Heart left ventricle (tissue), 16 donors: ENCODE measurements at regions not wholly inside any gene's neighbourhood (a gene's known extent, or its start where the extent isn't known, plus 50 kb on each side); places are given as distances from the start of the nearest gene placed in this dataset.

ENCODE experiments used
- ATAC-seq, 4 donors: fragments of 200-7000 bp; cut with Tn5 transposase; one replicate each; pipeline ENCODE4 v1.9.1; 2020 to 2022; ENCODE audit warnings: moderate library complexity in 4 of 4, mild to moderate bottlenecking in 3 of 4, moderate number of reproducible peaks in 1 of 4
- DNase-seq, 5 donors: peaks; one replicate each; pipeline ENCODE4 v3.0.0-alpha.2; 2020
- H3K27ac ChIP-seq, 12 donors: fragments of 200-600 bp; sonication (generic) in 4 of 12; one replicate each; pipeline versions ENCODE4 v1.5.0 to v1.8.0; 2016 to 2022; ENCODE audit warnings: mild to moderate bottlenecking in 2 of 12
- H3K27me3 ChIP-seq, 9 donors: fragments of 200-600 bp; sonication (generic) in 2 of 9; one replicate each; pipeline versions ENCODE4 v1.5.1 to v1.8.0; 2016 to 2022; ENCODE audit warnings: mild to moderate bottlenecking in 3 of 9
- H3K36me3 ChIP-seq, 9 donors: fragments of 200-600 bp; sonication (generic) in 2 of 9; one replicate each; pipeline versions ENCODE4 v1.5.0 to v1.8.0; 2018 to 2022; ENCODE audit warnings: mild to moderate bottlenecking in 2 of 9
- H3K4me1 ChIP-seq, 12 donors: fragments of 200-600 bp; sonication (generic) in 4 of 12; one replicate each; pipeline versions ENCODE4 v1.5.0 to v1.8.0; 2016 to 2022; ENCODE audit warnings: mild to moderate bottlenecking in 3 of 12
- H3K4me3 ChIP-seq, 12 donors: fragments of 200-600 bp; sonication (generic) in 4 of 12; one replicate each; pipeline versions ENCODE4 v1.5.0 to v1.8.0; 2017 to 2022; ENCODE audit warnings: mild to moderate bottlenecking in 9 of 12, moderate library complexity in 4 of 12
- H3K9me3 ChIP-seq, 12 donors: fragments of 200-600 bp; sonication (generic) in 4 of 12; one replicate each; pipeline versions ENCODE4 v1.5.0 to v1.8.0; 2016 to 2022; ENCODE audit warnings: mild to moderate bottlenecking in 1 of 12
- CTCF ChIP-seq, 12 donors: fragments of 200-600 bp; sonication (generic) in 4 of 12; IDR thresholded peaks; one replicate each; pipeline versions ENCODE4 v1.5.0 to v1.8.0; 2018 to 2022; ENCODE audit warnings: antibody characterized with exemption in 12 of 12, mild to moderate bottlenecking in 5 of 12
- POLR2A ChIP-seq, 2 donors: fragments of 450-650 bp; IDR thresholded peaks; one replicate each; pipeline ENCODE4 v1.6.1; 2017; ENCODE audit warnings: antibody characterized with exemption in 2 of 2, mild to moderate bottlenecking in 2 of 2, moderate library complexity in 2 of 2
- WGBS, 4 donors: extraction: QIAGEN DNeasy Blood & Tissue Kit in 2 of 4; methylation state at CpG; one replicate each; pipeline versions ENCODE4 v1.1.5 to v1.1.7; 2013 to 2018; 5-methylcytosine and 5-hydroxymethylcytosine counted together
- intact Hi-C, 10 donors: fragments of 100-400 bp; cut with DNase I; formaldehyde crosslinking; loops; one replicate each; pipeline versions ENCODE4 v1.11.1 to v1.14.2; 2022
- donor health status: ischemic (EF 13 %, LVEDD 7.1; RV severe dilation, severe dysfunction).
- donor health status: healthy with polysubstance abuse.
- donor health status: DM: no; HTN: yes; CAD: no.
- donor health status: DM: no; HTN: no; CAD: no.
- donor health status: ischemic (EF 25% LVEDD 6.9; RV normal size, moderate dysfunction).
- donor health status: ischemic (EF 25% LVEDD 5.7; RV mildly dilated, moderate dysfunction).
- donor health status: healthy.
- donor health status: DM: yes; HTN: yes; CAD: no.
- donor health status: ischemic (EF 35%, LVEDD 5.7; RV mildly dilated, moderate dysfunction).
- donor health status: nonischemic (EF 11% LVEDD 7.7; RV severe dilation, severe dysfunction).
- donor health status: DM: yes; HTN: yes; CAD: no.
- donor health status: PGD.
- donor health status: ischemic (EF 29% LVEDD 5.4; RV normal size, mild dysfunction).
- donor health status: nonischemic (EF 23%, LVEDD 6.1; RV moderate dilation, normal function).

GRCh38 chr5:67581203-67581602 is 384.6 kb upstream of the CD180 start:
- H3K4me1 ChIP-seq, result peaks cover 0 to 12% (median 0%) of the 10 kb centered on the region in 12 donors
- no peak for DNase-seq
- H3K27me3 ChIP-seq, result no peaks in the 10 kb centered on the region
- no peak for TF ChIP-seq POLR2A (IDR thresholded peaks at IDR 0.05)
- no peak for TF ChIP-seq CTCF (IDR thresholded peaks at IDR 0.05)
- peak in 2 of 4 donors; percentile 34 to 78 for ATAC-seq
- H3K9me3 ChIP-seq, result peaks cover 0 to 11% (median 0%) of the 10 kb centered on the region in 12 donors
- no peak overlapping the region for H3K4me3 ChIP-seq
- H3K27ac ChIP-seq, result no peak overlapping the region
- no peaks in the 10 kb centered on the region for H3K36me3 ChIP-seq
- intact Hi-C loops, result no loop called here

- no peak overlapping the region for H3K27ac ChIP-seq
- no peak for ATAC-seq
- no peaks in the 10 kb centered on the region for H3K36me3 ChIP-seq
- peaks cover 0 to 12% (median 0%) of the 10 kb centered on the region in 12 donors for H3K4me1 ChIP-seq
- intact Hi-C loops, result no loop called here
- H3K4me3 ChIP-seq, result no peak overlapping the region
- 40 to 48% (median 43%) methylated on average over 4 of the region's 4 CpGs for WGBS, 4 donors
- H3K9me3 ChIP-seq, result peaks cover 0 to 19% (median 0%) of the 10 kb centered on the region in 12 donors
- no peak for DNase-seq
- TF ChIP-seq CTCF (IDR thresholded peaks at IDR 0.05) (no peak), POLR2A (IDR thresholded peaks at IDR 0.05) (no peak)
- H3K27me3 ChIP-seq, result no peaks in the 10 kb centered on the region
Observed at GRCh38 chr5:67578011-67578410, 381.4 kb upstream of the CD180 start.

- intact Hi-C loops, result no loop called here
- no peak overlapping the region for H3K27ac ChIP-seq
- no peaks in the 10 kb centered on the region for H3K27me3 ChIP-seq
- TF ChIP-seq POLR2A (IDR thresholded peaks at IDR 0.05) (no peak), CTCF (IDR thresholded peaks at IDR 0.05) (no peak)
- H3K9me3 ChIP-seq, result peaks cover 0 to 21% (median 0%) of the 10 kb centered on the region in 12 donors
- peaks cover 0 to 12% (median 0%) of the 10 kb centered on the region in 12 donors for H3K4me1 ChIP-seq
- DNase-seq (no peak), ATAC-seq (no peak)
- H3K36me3 ChIP-seq, result no peaks in the 10 kb centered on the region
- H3K4me3 ChIP-seq, result no peak overlapping the region
Observed at GRCh38 chr5:67577424-67577823, 380.8 kb upstream of the CD180 start.

- Histone ChIP-seq H3K4me1 (peaks cover 0 to 12% (median 0%) of the 10 kb centered on the region in 12 donors), H3K27ac (no peak overlapping the region), H3K9me3 (peaks cover 0 to 21% (median 0%) of the 10 kb centered on the region in 12 donors), H3K27me3 (no peaks in the 10 kb centered on the region), H3K36me3 (no peaks in the 10 kb centered on the region), H3K4me3 (no peak overlapping the region)
- ATAC-seq (no peak), DNase-seq (no peak)
- 69 to 99% (median 92%) methylated on average over 2 of the region's 2 CpGs for WGBS, 4 donors
- TF ChIP-seq CTCF (IDR thresholded peaks at IDR 0.05) (no peak), POLR2A (IDR thresholded peaks at IDR 0.05) (no peak)
- intact Hi-C loops, result no loop called here
Observed at GRCh38 chr5:67576112-67576511, 379.5 kb upstream of the CD180 start.
